GM12878 (cell line): ENCODE measurements at regions not wholly inside any gene's neighbourhood (a gene's known extent, or its start where the extent isn't known, plus 50 kb on each side); places are given as distances from the start of the nearest gene placed in this dataset.

ENCODE experiments used
- ATAC-seq: fragments of 200-7000 bp; cut with Tn5 transposase; 3 replicates; pipeline ENCODE4 v1.9.1; 2020; ENCODE audit warnings: mild to moderate bottlenecking, moderate library complexity
- BruUV-seq: library from RNA; stranded (reverse); fragments of 400-500 nt; replicated peaks from 2 replicates; lab custom pipeline; 2021; lab: Mats Ljungman, UMichigan
- CTCF ChIA-PET: fragments of 300-600 bp; sonication (Branson Sonifier 250); formaldehyde crosslinking; extraction: SDS; loops from one replicate; lab custom pipeline; 2021; ENCODE audit warnings: inconsistent platforms; lab: Yijun Ruan, JAX
- POLR2A ChIA-PET: fragments of 350-600 bp; formaldehyde crosslinking; extraction: SDS; loops from one replicate; lab custom pipeline; 2021; ENCODE audit warnings: inconsistent platforms; lab: Charles Lee
- RAD21 ChIA-PET: fragments of 300-600 bp; sonication (Branson Sonifier 250); formaldehyde crosslinking; loops from one replicate; lab custom pipeline; 2023; ENCODE audit warnings: antibody characterized with exemption; ENCODE audit not compliant: unreplicated experiment; lab: Charles Lee
- SMC1A ChIA-PET: fragments of 300-600 bp; sonication (Branson Sonifier 250); formaldehyde crosslinking; loops from one replicate; lab custom pipeline; 2023; ENCODE audit not compliant: unreplicated experiment, uncharacterized antibody; lab: Charles Lee
- DNase-seq: peaks from one replicate; pipeline ENCODE4 v3.0.0-alpha.2; 2011; ENCODE audit warnings: low read depth, low spot score
- FAIRE-seq: peaks from 3 replicates; lab custom pipeline; 2011; peaks lifted over from hg19 to GRCh38; lab: Jason Lieb, UNC
- H2AFZ ChIP-seq: 2 replicates; pipeline ENCODE4 v1.6.0; 2011; ENCODE audit warnings: low read depth, low read length, control low read depth; ENCODE audit not compliant: control insufficient read depth
- H3K27ac ChIP-seq: 2 replicates; pipeline ENCODE4 v1.5.1; 2011; ENCODE audit warnings: control low read depth; ENCODE audit not compliant: control insufficient read depth, insufficient read depth
- H3K27me3 ChIP-seq, 2 experiments: replicated peaks in 1 of 2; 2 replicates each; pipeline versions ENCODE4 v1.6.0 to v1.6.1; 2011; ENCODE audit warnings: low read length in 1 of 2; ENCODE audit not compliant: control insufficient read depth in 2 of 2, insufficient read depth in 2 of 2
- H3K36me3 ChIP-seq, 2 experiments: 2 replicates each; pipeline ENCODE4 v1.5.1; 2011; ENCODE audit warnings: low read length in 1 of 2; ENCODE audit not compliant: control insufficient read depth in 2 of 2, insufficient read depth in 2 of 2
- H3K4me1 ChIP-seq: 2 replicates; pipeline ENCODE4 v1.6.1; 2011; ENCODE audit warnings: mild to moderate bottlenecking, low read length, moderate library complexity, mixed read lengths; ENCODE audit not compliant: control insufficient read depth, insufficient read depth
- H3K4me2 ChIP-seq: 2 replicates; pipeline ENCODE4 v1.6.0; 2011; ENCODE audit warnings: control low read depth; ENCODE audit not compliant: control insufficient read depth, insufficient read depth
- H3K4me3 ChIP-seq: fragments of 200-600 bp; sonication (generic); 2 replicates; pipeline ENCODE4 v1.5.1; 2016
- H3K79me2 ChIP-seq: 2 replicates; pipeline ENCODE4 v1.6.0; 2011; ENCODE audit warnings: low read length; ENCODE audit not compliant: control insufficient read depth, insufficient read depth
- H3K9ac ChIP-seq: 2 replicates; pipeline ENCODE4 v1.8.0; 2011; ENCODE audit warnings: low read length, control low read depth, mixed read lengths; ENCODE audit not compliant: control insufficient read depth, insufficient read depth
- H3K9me3 ChIP-seq: replicated peaks from 3 replicates; pipeline ENCODE4 v1.5.1; 2011; ENCODE audit warnings: mild to moderate bottlenecking, low read length; ENCODE audit not compliant: control insufficient read depth, insufficient read depth
- H4K20me1 ChIP-seq: 2 replicates; pipeline ENCODE4 v1.6.0; 2011; ENCODE audit not compliant: control insufficient read depth, insufficient read depth
- BCL11A ChIP-seq: IDR thresholded peaks from 2 replicates; pipeline ENCODE4 v1.6.1; 2011; ENCODE audit warnings: low read depth, low read length
- CREM ChIP-seq: IDR thresholded peaks from 2 replicates; pipeline ENCODE4 v1.6.1; 2014; ENCODE audit warnings: antibody characterized with exemption, low read depth
- CTCF ChIP-seq, 3 experiments: IDR thresholded peaks in 2 of 3; conservative IDR thresholded peaks in 1 of 3; 2 replicates each; pipeline ENCODE4 v1.5.1; 2011; ENCODE audit warnings: low read depth in 3 of 3, low read length in 3 of 3, mild to moderate bottlenecking in 3 of 3, control low read depth in 2 of 3, moderate library complexity in 2 of 3, inconsistent platforms in 1 of 3, mixed read lengths in 1 of 3; ENCODE audit not compliant: control insufficient read depth in 2 of 3, insufficient read depth in 1 of 3; ENCODE audit errors: extremely low read depth in 1 of 3
- FOXM1 ChIP-seq: IDR thresholded peaks from 2 replicates; pipeline ENCODE4 v1.6.1; 2012; ENCODE audit warnings: low read depth, mild to moderate bottlenecking, inconsistent platforms, low read length, moderate library complexity
- HDAC6 ChIP-seq: fragments of 200-600 bp; sonication (generic); IDR thresholded peaks from one replicate; pipeline ENCODE4 v1.8.0; 2017; ENCODE audit warnings: antibody characterized with exemption; ENCODE audit not compliant: unreplicated experiment
- HDGF ChIP-seq: fragments of 450-650 bp; IDR thresholded peaks from 2 replicates; pipeline ENCODE4 v1.6.1; 2016; ENCODE audit warnings: antibody characterized with exemption
- IRF4 ChIP-seq: IDR thresholded peaks from 2 replicates; pipeline ENCODE4 v1.6.1; 2011; ENCODE audit warnings: low read depth, low read length
- MEF2A ChIP-seq: IDR thresholded peaks from 2 replicates; pipeline ENCODE4 v1.6.1; 2011; ENCODE audit warnings: low read depth, mild to moderate bottlenecking, low read length, moderate library complexity; ENCODE audit not compliant: insufficient read depth
- NFXL1 ChIP-seq: fragments of 450-650 bp; IDR thresholded peaks from 2 replicates; pipeline ENCODE4 v1.6.1; 2017; ENCODE audit warnings: antibody characterized with exemption, mild to moderate bottlenecking, borderline replicate concordance
- POLR2AphosphoS5 ChIP-seq: IDR thresholded peaks from 2 replicates; pipeline ENCODE4 v1.6.1; 2011; ENCODE audit warnings: mild to moderate bottlenecking, low read length, inconsistent platforms
- RAD51 ChIP-seq: fragments of 450-650 bp; IDR thresholded peaks from 2 replicates; pipeline ENCODE4 v1.6.1; 2016; ENCODE audit warnings: moderate library complexity, mild to moderate bottlenecking, inconsistent platforms
- RUNX3 ChIP-seq: IDR thresholded peaks from 2 replicates; pipeline ENCODE4 v1.6.1; 2012; ENCODE audit warnings: low read length, inconsistent platforms
- TCF7 ChIP-seq: IDR thresholded peaks from 2 replicates; pipeline ENCODE4 v1.6.1; 2014; ENCODE audit warnings: antibody characterized with exemption, borderline replicate concordance
- USF2 ChIP-seq: IDR thresholded peaks from 2 replicates; pipeline ENCODE4 v1.6.1; 2011; ENCODE audit warnings: low read depth, low read length, improper control_type of control experiment, borderline replicate concordance
- ZNF592 ChIP-seq: fragments of 450-650 bp; IDR thresholded peaks from 2 replicates; pipeline ENCODE4 v1.6.1; 2017; ENCODE audit warnings: mild to moderate bottlenecking, moderate library complexity
- WGBS: methylation state at CpG from one replicate; pipeline ENCODE4 v1.1.6; 2016; ENCODE audit warnings: low lambda C conversion rate; ENCODE audit not compliant: insufficient replicate concordance, insufficient coverage; ENCODE audit errors: missing lambda C conversion rate; 5-methylcytosine and 5-hydroxymethylcytosine counted together
- in situ Hi-C: fragments of 300-500 bp; cut with MboI; formaldehyde crosslinking; loops from 9 replicates; pipeline ENCODE4 v1.14.3; 2018; ENCODE audit warnings: mixed read lengths
- intact Hi-C: fragments of 100-400 bp; cut with micrococcal nuclease; formaldehyde crosslinking; loops from one replicate; pipeline ENCODE4 v1.14.2; 2022; ENCODE audit not compliant: unreplicated experiment

- no peak for TF ChIP-seq POLR2AphosphoS5
- TF ChIP-seq CTCF (IDR thresholded peaks at IDR 0.05 in 2 of 3, conservative IDR thresholded peaks at IDR 0.05 in 1 of 3; ENCODE audit: control insufficient read depth in 2 of 3, extremely low read depth in 1 of 3, insufficient read depth in 1 of 3, low read depth in 3 of 3, low read length in 3 of 3) = no peak
- TF ChIP-seq NFXL1 = no peak
- TF ChIP-seq HDGF = no peak
- no peak for TF ChIP-seq IRF4
- TF ChIP-seq HDAC6 = no peak
- no peak for TF ChIP-seq BCL11A
Measured at GRCh38 chr1:110788673-110789072, 84.3 kb upstream of the CD53 start (continued).

- intact Hi-C loops (loop anchor here (1.0 to 10.0 kb wide), 3 partner anchors 85 to 435 kb away; partner anchors contain the start of gene CD53), in situ Hi-C loops (no loop called here)
- H3K4me2 ChIP-seq = peak overlapping the region; percentile 93
- peak overlapping the region; percentile 72 for H3K9ac ChIP-seq
- SMC1A ChIA-PET = interaction anchor here (0.7 to 2.2 kb wide), 20 partner anchors 8 to 358 kb away, joined by 3 to 14 read pairs (median 4); no protein-coding TSS in a partner anchor
- peak; percentile 76 for DNase-seq
- FAIRE-seq = no peak
- RAD21 ChIA-PET = interaction anchor here (0.6 to 2.1 kb wide), 7 partner anchors 21 to 268 kb away, joined by 3 to 15 read pairs (median 4); partner anchors contain the start of gene KCNA10
- ATAC-seq = peak; percentile 83
- POLR2A ChIA-PET = no interaction called here
- no peaks in the 10 kb centered on the region for H3K27me3 ChIP-seq
- H2AFZ ChIP-seq = peak overlapping the region; percentile 76
- no peak overlapping the region for H3K4me3 ChIP-seq
- CTCF ChIA-PET = interaction anchor here (0.7 to 3.1 kb wide), 18 partner anchors 8 to 546 kb away, joined by 3 to 26 read pairs (median 4); no protein-coding TSS in a partner anchor
- H3K36me3 ChIP-seq = no peaks in the 10 kb centered on the region
- no TSS peak for BruUV-seq
- 3% methylated on average over 3 of the region's 3 CpGs for WGBS
- H3K4me1 ChIP-seq = peaks cover 29% of the 10 kb centered on the region
- H3K79me2 ChIP-seq = no peaks in the 10 kb centered on the region
- peak overlapping the region; percentile 98 for H3K27ac ChIP-seq
- peaks cover 7% of the 10 kb centered on the region; the same call in 1 of the 3 replicates for H3K9me3 ChIP-seq
- no peaks in the 10 kb centered on the region for H4K20me1 ChIP-seq
- TF ChIP-seq ZNF592 (no peak), USF2 (no peak), MEF2A (peak; percentile 39; the same call in 1 of the 2 replicates), CREM (0 out of 2 replicates have a peak, but pooled peaks have one; percentile 34), FOXM1 (peak; percentile 85), RAD51 (no peak), RUNX3 (peak; percentile 97), TCF7 (no peak)
Measured at GRCh38 chr1:110787328-110788071, 85.4 kb upstream of the CD53 start.
